ENCODE measurements at regions not wholly inside any gene's neighbourhood (a gene's known extent, or its start where the extent isn't known, plus 50 kb on each side); places are given as distances from the start of the nearest gene placed in this dataset.

- FAIRE-seq = peak; percentile 38
- TF ChIP-seq POLR2A (IDR thresholded peaks at IDR 0.05; ENCODE audit: low read depth, low read length) (no peak), TAF1 (IDR thresholded peaks at IDR 0.05; ENCODE audit: borderline replicate concordance, low read depth, low read length) (no peak)
Observed at GRCh38 chr11:28536504-28537267, 428.5 kb downstream of the METTL15 start.

DNA sequence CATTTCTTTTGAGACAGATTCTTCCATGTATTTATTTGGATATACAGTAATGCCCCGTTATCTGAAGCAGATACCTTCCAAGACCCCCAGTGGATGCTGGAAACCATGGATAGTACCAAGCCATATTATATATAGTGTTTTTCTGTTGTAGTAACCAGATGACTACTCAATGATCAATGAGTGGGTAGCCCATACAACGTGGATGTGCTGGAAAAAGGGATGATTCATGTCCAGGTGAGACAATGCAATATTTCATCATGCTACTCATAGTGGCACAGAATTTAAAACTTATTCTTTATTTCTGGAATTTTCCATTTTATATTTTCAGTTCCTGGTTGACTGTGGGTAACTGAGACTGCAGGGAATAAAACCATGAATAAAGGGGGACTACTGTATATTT lies 427.5 kb downstream of the METTL15 start:
- FAIRE-seq (no peak), DNase-seq (ENCODE audit: insufficient read length) (no peak)
- TF ChIP-seq TAF1 (IDR thresholded peaks at IDR 0.05; ENCODE audit: borderline replicate concordance, low read depth, low read length) (no peak), POLR2AphosphoS5 (IDR thresholded peaks at IDR 0.05; ENCODE audit: low read depth, low read length) (no peak), POLR2A (IDR thresholded peaks at IDR 0.05; ENCODE audit: low read depth, low read length) (no peak)

More at GRCh38 chr11:28536504-28537267, 428.5 kb downstream of the METTL15 start:
- DNase-seq (ENCODE audit: insufficient read length) = no peak

DNA sequence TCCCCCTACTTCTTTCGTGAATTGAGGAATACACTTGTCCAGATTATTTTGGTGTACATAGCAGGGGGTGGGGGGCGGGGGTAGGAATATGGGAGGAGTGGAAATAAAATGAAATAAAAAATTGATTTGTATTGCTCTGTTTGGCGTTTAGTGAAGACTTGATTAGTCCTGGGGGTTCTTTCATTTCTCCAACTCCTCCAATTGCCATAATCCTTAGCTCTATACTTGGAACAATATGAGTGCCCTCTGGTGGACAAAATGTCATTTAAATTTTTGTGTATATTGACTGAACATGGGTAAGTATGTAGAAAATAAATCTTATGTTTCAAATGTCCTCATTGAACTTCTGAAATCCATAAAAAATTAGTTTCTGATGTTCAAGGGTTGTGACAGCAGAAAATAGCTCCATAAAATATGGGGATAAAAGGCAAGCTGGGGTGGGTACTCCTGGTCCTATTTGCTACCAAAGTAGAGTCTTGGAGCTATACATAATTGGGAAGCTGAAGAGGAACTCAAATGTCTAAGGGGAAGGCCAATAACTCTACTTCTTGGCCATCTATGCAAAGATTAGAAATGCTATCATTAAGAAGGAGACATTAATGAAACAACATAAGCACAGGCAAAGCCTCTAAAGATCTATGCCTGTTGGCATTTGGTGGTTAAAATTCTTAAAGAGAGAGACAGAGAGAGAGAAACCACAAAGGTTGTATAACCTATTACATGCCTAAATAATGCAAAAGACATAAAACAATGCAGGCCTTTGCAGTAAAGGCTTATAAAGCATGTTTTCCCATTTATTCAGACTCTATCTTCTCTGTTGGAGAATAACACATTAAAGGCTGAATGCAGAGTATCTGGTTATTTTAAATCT lies 421.6 kb downstream of the METTL15 start:
- TF ChIP-seq POLR2A (IDR thresholded peaks at IDR 0.05; ENCODE audit: low read depth, low read length) (no peak), POLR2AphosphoS5 (IDR thresholded peaks at IDR 0.05; ENCODE audit: low read depth, low read length) (no peak), TAF1 (IDR thresholded peaks at IDR 0.05; ENCODE audit: borderline replicate concordance, low read depth, low read length) (no peak)
- DNase-seq (ENCODE audit: insufficient read length) = no peak
- no peak for FAIRE-seq

DNA sequence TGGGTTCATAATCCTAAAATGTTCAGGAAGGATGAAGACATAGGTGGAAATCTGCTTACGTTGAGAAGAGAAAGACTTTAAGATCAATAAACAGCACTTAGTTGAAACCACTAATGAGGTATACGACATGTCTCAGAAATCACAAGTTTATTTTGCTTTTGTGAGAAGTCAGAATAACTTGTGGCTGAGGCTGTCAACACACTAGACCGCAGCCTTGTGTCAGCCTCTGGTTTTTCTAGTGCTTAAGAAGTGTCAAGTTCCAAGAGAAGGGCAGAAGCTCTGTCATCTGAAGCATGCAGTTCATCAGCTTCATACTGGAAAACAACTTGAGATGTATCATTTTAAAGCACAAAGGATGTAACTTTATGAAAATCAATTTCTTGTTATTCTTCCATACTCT lies 420.9 kb downstream of the METTL15 start:
- no peak for TF ChIP-seq TAF1 (IDR thresholded peaks at IDR 0.05; ENCODE audit: borderline replicate concordance, low read depth, low read length)
- no peak for TF ChIP-seq POLR2AphosphoS5 (IDR thresholded peaks at IDR 0.05; ENCODE audit: low read depth, low read length)
- no peak for TF ChIP-seq POLR2A (IDR thresholded peaks at IDR 0.05; ENCODE audit: low read depth, low read length)
- FAIRE-seq = no peak

DNA sequence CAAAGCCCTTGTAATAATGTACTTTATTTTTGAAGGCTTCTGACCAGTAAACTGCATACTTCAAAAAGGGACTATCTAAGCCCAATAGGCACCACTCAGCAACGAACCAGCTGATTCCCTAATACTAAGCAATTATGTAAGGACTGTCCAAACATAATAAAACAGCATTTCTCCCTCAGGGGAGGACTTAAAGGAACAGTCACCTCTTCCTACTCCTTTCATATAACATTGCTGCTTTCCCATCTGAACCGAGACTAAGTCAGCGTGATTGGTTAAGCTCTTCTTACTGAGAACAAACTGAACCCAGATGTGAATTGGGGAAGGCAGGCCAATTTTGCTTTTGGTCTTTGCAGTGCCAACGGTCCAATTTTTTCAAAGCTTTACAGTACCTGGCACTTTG lies 420.0 kb downstream of the METTL15 start:
- no peak for DNase-seq (ENCODE audit: insufficient read length)
- no peak for FAIRE-seq
- TF ChIP-seq TAF1 (IDR thresholded peaks at IDR 0.05; ENCODE audit: borderline replicate concordance, low read depth, low read length) (no peak), POLR2AphosphoS5 (IDR thresholded peaks at IDR 0.05; ENCODE audit: low read depth, low read length) (no peak), POLR2A (IDR thresholded peaks at IDR 0.05; ENCODE audit: low read depth, low read length) (no peak)

More for the DNA sequence above, 420.9 kb downstream of the METTL15 start:
- DNase-seq (ENCODE audit: insufficient read length) = no peak

DNA sequence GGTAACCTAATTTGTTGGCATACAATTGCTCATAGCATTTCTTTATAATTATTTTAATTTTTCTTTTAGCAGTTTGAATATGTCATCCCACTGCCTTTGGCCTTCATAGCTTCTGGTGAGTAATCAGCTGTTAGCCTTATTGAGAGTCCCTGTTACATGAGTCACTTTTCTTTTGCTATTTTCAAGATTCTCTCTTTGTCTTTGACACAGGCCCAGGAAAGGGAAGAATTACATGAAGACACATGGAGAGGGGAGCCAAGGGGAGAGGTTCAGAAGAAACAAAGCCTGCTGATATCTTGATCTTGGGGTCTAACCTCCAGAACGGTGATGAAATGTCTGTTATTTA lies 418.2 kb downstream of the METTL15 start:
- no peak for DNase-seq (ENCODE audit: insufficient read length)
- FAIRE-seq = no peak
- TF ChIP-seq POLR2A (IDR thresholded peaks at IDR 0.05; ENCODE audit: low read depth, low read length) (no peak), TAF1 (IDR thresholded peaks at IDR 0.05; ENCODE audit: borderline replicate concordance, low read depth, low read length) (no peak), POLR2AphosphoS5 (IDR thresholded peaks at IDR 0.05; ENCODE audit: low read depth, low read length) (no peak)

GRCh38 chr11:28525636-28526405 lies 417.6 kb downstream of the METTL15 start:
- TF ChIP-seq POLR2AphosphoS5 (IDR thresholded peaks at IDR 0.05; ENCODE audit: low read depth, low read length) = no peak
- no peak for TF ChIP-seq POLR2A (IDR thresholded peaks at IDR 0.05; ENCODE audit: low read depth, low read length)
- TF ChIP-seq TAF1 (IDR thresholded peaks at IDR 0.05; ENCODE audit: borderline replicate concordance, low read depth, low read length) = no peak
- FAIRE-seq (no peak), DNase-seq (ENCODE audit: insufficient read length) (no peak)

DNA sequence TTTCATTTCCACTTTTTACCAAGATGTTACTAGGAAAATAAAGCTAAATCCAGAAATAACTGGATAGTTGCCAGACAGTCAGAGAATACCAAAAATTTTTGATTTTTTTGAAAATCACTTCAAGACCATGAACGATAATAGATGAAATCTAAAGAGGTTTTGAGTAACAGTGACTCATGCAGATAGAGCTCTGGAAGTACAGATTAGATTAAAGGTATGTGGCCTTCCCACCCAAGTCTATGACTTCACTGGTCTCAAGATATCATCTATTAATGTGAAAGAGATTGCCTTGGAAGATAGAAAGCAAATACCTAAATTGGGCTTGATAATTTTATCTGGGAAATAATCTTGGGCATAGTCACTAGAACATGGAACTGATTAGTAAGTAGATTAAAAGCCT lies 415.9 kb downstream of the METTL15 start:
- TF ChIP-seq POLR2AphosphoS5 (IDR thresholded peaks at IDR 0.05; ENCODE audit: low read depth, low read length) (no peak), TAF1 (IDR thresholded peaks at IDR 0.05; ENCODE audit: borderline replicate concordance, low read depth, low read length) (no peak), POLR2A (IDR thresholded peaks at IDR 0.05; ENCODE audit: low read depth, low read length) (no peak)
- DNase-seq (ENCODE audit: insufficient read length) (no peak), FAIRE-seq (no peak)

DNA sequence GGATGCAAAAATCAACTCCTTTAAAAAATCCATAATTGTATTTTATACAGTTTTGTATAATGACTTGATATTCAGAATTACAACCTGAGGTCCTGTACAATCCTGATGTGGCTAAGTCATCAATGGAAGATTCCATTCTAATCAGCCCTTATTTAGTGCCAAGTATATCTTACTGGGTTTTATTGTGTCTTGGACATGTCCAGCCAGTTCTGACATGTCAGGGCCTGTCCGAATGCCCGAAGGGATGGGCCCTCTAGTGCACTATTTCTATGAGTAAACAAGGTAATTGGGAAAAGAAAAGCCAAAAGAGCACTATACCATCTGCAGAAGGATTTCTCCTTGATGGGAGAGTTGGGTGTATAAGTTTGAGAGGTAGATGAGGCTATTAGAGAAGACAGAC lies 412.9 kb downstream of the METTL15 start:
- TF ChIP-seq TAF1 (IDR thresholded peaks at IDR 0.05; ENCODE audit: borderline replicate concordance, low read depth, low read length) (no peak), POLR2A (IDR thresholded peaks at IDR 0.05; ENCODE audit: low read depth, low read length) (no peak), POLR2AphosphoS5 (IDR thresholded peaks at IDR 0.05; ENCODE audit: low read depth, low read length) (no peak)
- no peak for FAIRE-seq
- no peak for DNase-seq (ENCODE audit: insufficient read length)

- TF ChIP-seq POLR2A (IDR thresholded peaks at IDR 0.05; ENCODE audit: low read depth, low read length) (no peak), POLR2AphosphoS5 (IDR thresholded peaks at IDR 0.05; ENCODE audit: low read depth, low read length) (no peak), TAF1 (IDR thresholded peaks at IDR 0.05; ENCODE audit: borderline replicate concordance, low read depth, low read length) (no peak)
- DNase-seq (ENCODE audit: insufficient read length) (no peak), FAIRE-seq (no peak)
Observed at GRCh38 chr11:28520291-28520690, 412.1 kb downstream of the METTL15 start.

- FAIRE-seq (no peak), DNase-seq (ENCODE audit: insufficient read length) (no peak)
- TF ChIP-seq POLR2AphosphoS5 (IDR thresholded peaks at IDR 0.05; ENCODE audit: low read depth, low read length) = no peak
- no peak for TF ChIP-seq POLR2A (IDR thresholded peaks at IDR 0.05; ENCODE audit: low read depth, low read length)
- TF ChIP-seq TAF1 (IDR thresholded peaks at IDR 0.05; ENCODE audit: borderline replicate concordance, low read depth, low read length) = no peak
Observed at GRCh38 chr11:28518825-28519224, 410.6 kb downstream of the METTL15 start.
